Neural cell (in vitro differentiated cells): ENCODE measurements at regions not wholly inside any gene's neighbourhood (a gene's known extent, or its start where the extent isn't known, plus 50 kb on each side); places are given as distances from the start of the nearest gene placed in this dataset.

Experiments used
- CTCF ChIP-seq: fragments of 450-650 bp; IDR thresholded peaks from 2 replicates; pipeline ENCODE4 v1.5.1; 2014; ENCODE audit warnings: antibody characterized with exemption, mild to moderate bottlenecking, moderate library complexity; ENCODE audit not compliant: poor library complexity, severe bottlenecking
- EZH2 ChIP-seq: fragments of 200-600, 300-800 bp; shearing (Covaris generic), sonication (generic); IDR thresholded peaks from 2 replicates; pipeline ENCODE4 v1.6.1; 2014; ENCODE audit warnings: antibody characterized with exemption, low read length, borderline replicate concordance, mild to moderate bottlenecking; ENCODE audit not compliant: insufficient read depth, poor library complexity, severe bottlenecking
- MXI1 ChIP-seq: fragments of 450-650 bp; conservative IDR thresholded peaks from 2 replicates; pipeline ENCODE4 v1.6.1; 2014; ENCODE audit warnings: antibody characterized with exemption, mild to moderate bottlenecking; ENCODE audit not compliant: poor library complexity, severe bottlenecking
- REST ChIP-seq: IDR thresholded peaks from 2 replicates; pipeline ENCODE4 v1.6.1; 2012; ENCODE audit warnings: borderline replicate concordance
- SMC3 ChIP-seq: fragments of 450-650 bp; conservative IDR thresholded peaks from 2 replicates; pipeline ENCODE4 v1.6.1; 2014; ENCODE audit warnings: antibody characterized with exemption, mild to moderate bottlenecking, moderate library complexity; ENCODE audit not compliant: poor library complexity
- TAF1 ChIP-seq: IDR thresholded peaks from 2 replicates; pipeline ENCODE4 v1.6.1; 2012; ENCODE audit warnings: low read depth

GRCh38 chr12:68452078-68452715, 120.0 kb upstream of the MDM1 start:
- TF ChIP-seq TAF1, result no peak
- no peak for TF ChIP-seq CTCF
- no peak for TF ChIP-seq MXI1
- TF ChIP-seq SMC3, result no peak
- no peak for TF ChIP-seq EZH2
- no peak for TF ChIP-seq REST
